ENCODE measurements at regions not wholly inside any gene's neighbourhood (a gene's known extent, or its start where the extent isn't known, plus 50 kb on each side); places are given as distances from the start of the nearest gene placed in this dataset.

DNA sequence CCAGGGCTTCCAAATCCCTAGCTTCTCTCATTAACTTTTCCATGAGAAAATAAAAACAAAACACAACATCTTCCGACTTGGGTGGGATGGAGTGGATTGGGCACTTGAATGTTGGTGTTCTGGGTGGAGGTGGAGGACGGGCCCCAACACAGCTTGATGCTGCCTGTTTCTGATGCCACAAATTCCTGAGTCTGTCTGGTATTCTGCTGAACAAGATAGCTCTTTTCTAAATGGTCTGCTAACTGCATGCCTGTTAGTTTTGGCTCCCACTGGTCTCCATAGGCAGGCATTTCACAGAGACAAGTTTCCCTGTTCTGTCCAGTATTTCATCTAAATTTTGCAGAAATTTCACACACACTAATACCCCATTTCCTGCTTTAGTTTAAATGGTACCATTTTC, 160.9 kb upstream of the FZD8 start:
- TF ChIP-seq, protein P1, sequence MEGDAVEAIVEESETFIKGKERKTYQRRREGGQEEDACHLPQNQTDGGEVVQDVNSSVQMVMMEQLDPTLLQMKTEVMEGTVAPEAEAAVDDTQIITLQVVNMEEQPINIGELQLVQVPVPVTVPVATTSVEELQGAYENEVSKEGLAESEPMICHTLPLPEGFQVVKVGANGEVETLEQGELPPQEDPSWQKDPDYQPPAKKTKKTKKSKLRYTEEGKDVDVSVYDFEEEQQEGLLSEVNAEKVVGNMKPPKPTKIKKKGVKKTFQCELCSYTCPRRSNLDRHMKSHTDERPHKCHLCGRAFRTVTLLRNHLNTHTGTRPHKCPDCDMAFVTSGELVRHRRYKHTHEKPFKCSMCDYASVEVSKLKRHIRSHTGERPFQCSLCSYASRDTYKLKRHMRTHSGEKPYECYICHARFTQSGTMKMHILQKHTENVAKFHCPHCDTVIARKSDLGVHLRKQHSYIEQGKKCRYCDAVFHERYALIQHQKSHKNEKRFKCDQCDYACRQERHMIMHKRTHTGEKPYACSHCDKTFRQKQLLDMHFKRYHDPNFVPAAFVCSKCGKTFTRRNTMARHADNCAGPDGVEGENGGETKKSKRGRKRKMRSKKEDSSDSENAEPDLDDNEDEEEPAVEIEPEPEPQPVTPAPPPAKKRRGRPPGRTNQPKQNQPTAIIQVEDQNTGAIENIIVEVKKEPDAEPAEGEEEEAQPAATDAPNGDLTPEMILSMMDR (IDR thresholded peaks at IDR 0.05 in 4 of 5, conservative IDR thresholded peaks at IDR 0.05 in 1 of 5) = no peak
- TF ChIP-seq POLR2A (IDR thresholded peaks at IDR 0.05) = no peak

Data from gastrocnemius medialis (tissue), 4 donors.